ENCODE measurements at regions not wholly inside any gene's neighbourhood (a gene's known extent, or its start where the extent isn't known, plus 50 kb on each side); places are given as distances from the start of the nearest gene placed in this dataset.
"Not testable (repeated sequence)": the region's sequence is repeated elsewhere in the genome, so short reads cannot be mapped to it uniquely, and the experiment has no call there.

- TF ChIP-seq CTCF (IDR thresholded peaks at IDR 0.05; ENCODE audit: poor library complexity); EZH2phosphoT487 (IDR thresholded peaks at IDR 0.05; ENCODE audit: low read depth, severe bottlenecking, unreplicated experiment): not testable (repeated sequence)
Observed at GRCh38 chr2:111605798-111606197, 278.2 kb downstream of the ANAPC1 start.
